GM12891 (cell line): ENCODE measurements at regions not wholly inside any gene's neighbourhood (a gene's known extent, or its start where the extent isn't known, plus 50 kb on each side); places are given as distances from the start of the nearest gene placed in this dataset.

Experiments
- PAX5 ChIP-seq: IDR thresholded peaks from 2 replicates; pipeline ENCODE4 v1.6.1; 2011; ENCODE audit warnings: low read length, moderate library complexity, mild to moderate bottlenecking; ENCODE audit not compliant: insufficient read depth, severe bottlenecking
- POLR2A ChIP-seq: IDR thresholded peaks from 2 replicates; pipeline ENCODE4 v1.6.1; 2011; ENCODE audit warnings: low read depth, low read length, control low read depth
- POLR2AphosphoS5 ChIP-seq: IDR thresholded peaks from 2 replicates; pipeline ENCODE4 v1.6.1; 2011; ENCODE audit warnings: low read depth, low read length, control low read depth
- POU2F2 ChIP-seq: IDR thresholded peaks from 2 replicates; pipeline ENCODE4 v1.6.1; 2011; ENCODE audit warnings: low read depth, mild to moderate bottlenecking, control low read depth, low read length, moderate library complexity
- SPI1 ChIP-seq: IDR thresholded peaks from 2 replicates; pipeline ENCODE4 v1.6.1; 2011; ENCODE audit warnings: low read depth, low read length, control low read depth
- TAF1 ChIP-seq: IDR thresholded peaks from 2 replicates; pipeline ENCODE4 v1.6.1; 2011; ENCODE audit warnings: low read depth, low read length, control low read depth

- TF ChIP-seq POU2F2 (no peak), TAF1 (no peak), POLR2A (no peak), POLR2AphosphoS5 (no peak), SPI1 (no peak), PAX5 (no peak)
These were observed 1103.2 kb upstream of the ALCAM start for GRCh38 chr3:104263477-104263876.
